Kidney (tissue), 13 donors: ENCODE measurements at regions not wholly inside any gene's neighbourhood (a gene's known extent, or its start where the extent isn't known, plus 50 kb on each side); places are given as distances from the start of the nearest gene placed in this dataset.
A peak's percentile ranks its signal among the peaks of the same experiment; 100 is the strongest.

ENCODE experiments used
- DNase-seq, 5 donors: peaks; one replicate each; pipeline ENCODE4 v3.0.0-alpha.2; 2013 to 2020
- FAIRE-seq: peaks from 2 replicates; lab custom pipeline; 2012; peaks lifted over from hg19 to GRCh38; lab: Jason Lieb, UNC
- H3K27ac ChIP-seq, 2 donors: one replicate each; pipeline ENCODE4 v1.7.0; 2013; ENCODE audit warnings: low read depth in 2 of 2, low read length in 2 of 2, inconsistent platforms in 1 of 2
- H3K27me3 ChIP-seq: one replicate; pipeline ENCODE4 v1.7.1; 2013; ENCODE audit warnings: low read length, inconsistent platforms; ENCODE audit not compliant: control insufficient read depth, insufficient read depth
- H3K36me3 ChIP-seq, 3 donors: one replicate each; pipeline versions ENCODE4 v1.7.0 to v1.7.1; 2013; ENCODE audit warnings: low read length in 3 of 3, control low read depth in 1 of 3, inconsistent platforms in 1 of 3; ENCODE audit not compliant: insufficient read depth in 3 of 3, control insufficient read depth in 2 of 3
- H3K4me1 ChIP-seq, 3 donors: one replicate each; pipeline versions ENCODE4 v1.7.0 to v1.7.1; 2013; ENCODE audit warnings: low read length in 3 of 3, inconsistent platforms in 1 of 3, low read depth in 1 of 3; ENCODE audit not compliant: control insufficient read depth in 2 of 3, insufficient read depth in 2 of 3
- H3K4me3 ChIP-seq, 3 donors: one replicate each; pipeline versions ENCODE4 v1.7.0 to v1.8.1; 2013; ENCODE audit warnings: low read length in 3 of 3, control low read depth in 1 of 3, inconsistent platforms in 1 of 3
- H3K9ac ChIP-seq, 3 donors: one replicate each; pipeline versions ENCODE4 v1.7.0 to v1.7.1; 2013; ENCODE audit warnings: low read length in 3 of 3, control low read depth in 1 of 3, inconsistent platforms in 1 of 3
- H3K9me3 ChIP-seq, 3 donors: one replicate each; pipeline versions ENCODE4 v1.7.0 to v1.7.1; 2013; ENCODE audit warnings: low read length in 3 of 3, control low read depth in 1 of 3, inconsistent platforms in 1 of 3; ENCODE audit not compliant: control insufficient read depth in 2 of 3, insufficient read depth in 1 of 3
- intact Hi-C: fragments of 100-400 bp; cut with DNase I; formaldehyde crosslinking; loops from one replicate; pipeline ENCODE4 v1.11.1; 2022
- TF ChIP-seq, protein P1 (sequence below): IDR thresholded peaks from 3 replicates; pipeline ENCODE4 v1.5.1; 2012; ENCODE audit warnings: mild to moderate bottlenecking, moderate library complexity, borderline replicate concordance; ENCODE audit not compliant: insufficient read depth; ENCODE audit errors: extremely low read depth
- donor health status: control.
- donor health status: control.
- donor health status: control.
- donor health status: control.
- donor health status: control.
- donor health status: DM: yes; HTN: yes; CAD: no.
- donor health status: Normal renal cell carcinoma (clear cell type).

DNA sequence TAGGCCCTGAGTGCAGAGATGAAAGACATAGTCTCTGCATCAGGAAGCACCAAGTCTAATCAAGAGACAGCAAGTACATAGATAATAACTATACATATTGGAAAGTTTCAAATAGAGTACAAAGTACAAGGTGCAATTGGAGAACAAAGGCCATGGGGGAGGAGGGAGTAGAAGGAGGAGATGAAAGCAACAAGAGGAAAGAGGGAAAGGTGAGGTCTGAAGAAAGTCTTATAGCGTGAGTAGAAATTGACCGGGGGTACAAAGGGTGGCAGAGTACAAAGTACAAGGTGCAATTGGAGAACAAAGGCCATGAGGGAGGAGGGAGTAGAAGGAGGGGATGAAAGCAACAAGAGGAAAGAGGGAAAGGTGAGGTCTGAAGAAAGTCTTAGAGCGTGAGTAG lies 244.2 kb upstream of the JUN start:
- TF ChIP-seq, protein P1, sequence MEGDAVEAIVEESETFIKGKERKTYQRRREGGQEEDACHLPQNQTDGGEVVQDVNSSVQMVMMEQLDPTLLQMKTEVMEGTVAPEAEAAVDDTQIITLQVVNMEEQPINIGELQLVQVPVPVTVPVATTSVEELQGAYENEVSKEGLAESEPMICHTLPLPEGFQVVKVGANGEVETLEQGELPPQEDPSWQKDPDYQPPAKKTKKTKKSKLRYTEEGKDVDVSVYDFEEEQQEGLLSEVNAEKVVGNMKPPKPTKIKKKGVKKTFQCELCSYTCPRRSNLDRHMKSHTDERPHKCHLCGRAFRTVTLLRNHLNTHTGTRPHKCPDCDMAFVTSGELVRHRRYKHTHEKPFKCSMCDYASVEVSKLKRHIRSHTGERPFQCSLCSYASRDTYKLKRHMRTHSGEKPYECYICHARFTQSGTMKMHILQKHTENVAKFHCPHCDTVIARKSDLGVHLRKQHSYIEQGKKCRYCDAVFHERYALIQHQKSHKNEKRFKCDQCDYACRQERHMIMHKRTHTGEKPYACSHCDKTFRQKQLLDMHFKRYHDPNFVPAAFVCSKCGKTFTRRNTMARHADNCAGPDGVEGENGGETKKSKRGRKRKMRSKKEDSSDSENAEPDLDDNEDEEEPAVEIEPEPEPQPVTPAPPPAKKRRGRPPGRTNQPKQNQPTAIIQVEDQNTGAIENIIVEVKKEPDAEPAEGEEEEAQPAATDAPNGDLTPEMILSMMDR = no peak
- no peaks in the 10 kb centered on the region for H3K4me1 ChIP-seq

DNA sequence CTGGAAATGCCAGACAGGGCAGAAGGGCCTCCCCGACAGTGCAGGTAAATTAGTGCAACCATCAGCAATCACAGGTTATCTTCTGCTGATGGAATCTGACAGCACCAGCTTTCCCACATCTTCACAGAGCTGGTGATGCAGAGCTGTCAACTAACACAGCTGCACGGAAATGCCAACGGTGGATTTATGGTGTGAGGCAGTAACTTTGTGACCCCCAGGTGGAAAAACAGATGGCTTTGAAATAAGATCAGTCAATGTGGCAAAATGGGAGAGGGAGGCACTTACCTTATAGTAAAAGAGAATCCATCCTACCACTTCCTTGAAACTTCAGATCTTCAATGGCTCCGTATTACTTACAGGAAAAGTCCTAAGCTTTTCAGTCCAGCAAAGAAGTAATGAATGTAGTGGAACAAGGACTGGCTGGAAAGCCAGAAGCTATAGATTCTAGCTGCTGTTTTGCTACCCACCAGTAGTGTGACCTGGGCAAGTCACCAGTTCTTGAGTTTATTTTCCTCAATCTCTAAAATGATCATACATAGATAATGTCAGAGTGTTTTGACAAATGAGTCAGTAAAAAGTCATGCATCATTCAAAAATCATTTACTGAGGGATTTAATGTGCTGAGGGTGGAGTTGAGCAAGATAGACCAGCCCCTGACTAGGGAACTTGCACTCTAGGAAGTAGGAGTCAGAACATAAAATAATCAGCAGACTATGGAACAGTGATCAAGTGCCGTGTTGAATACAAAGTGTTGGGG lies 245.7 kb upstream of the JUN start:
- Histone ChIP-seq H3K4me3 (no peak overlapping the region), H3K4me1 (no peaks in the 10 kb centered on the region), H3K27me3 (no peaks in the 10 kb centered on the region), H3K36me3 (no peaks in the 10 kb centered on the region), H3K9ac (no peak overlapping the region), H3K9me3 (no peaks in the 10 kb centered on the region), H3K27ac (no peak overlapping the region)
- TF ChIP-seq, protein P1 = no peak
- DNase-seq = peak in 4 of 5 donors; percentile 79 to 94 (median 88)
- intact Hi-C loops = no loop called here
- FAIRE-seq = no peak

More for the DNA sequence above, 244.2 kb upstream of the JUN start:
- FAIRE-seq (no peak), DNase-seq (no peak)
- intact Hi-C loops = no loop called here
- no peaks in the 10 kb centered on the region for H3K36me3 ChIP-seq
- no peaks in the 10 kb centered on the region for H3K9me3 ChIP-seq
- H3K27me3 ChIP-seq = no peaks in the 10 kb centered on the region
- no peak overlapping the region for H3K9ac ChIP-seq
- H3K4me3 ChIP-seq = no peak overlapping the region
- H3K27ac ChIP-seq = no peak overlapping the region

DNA sequence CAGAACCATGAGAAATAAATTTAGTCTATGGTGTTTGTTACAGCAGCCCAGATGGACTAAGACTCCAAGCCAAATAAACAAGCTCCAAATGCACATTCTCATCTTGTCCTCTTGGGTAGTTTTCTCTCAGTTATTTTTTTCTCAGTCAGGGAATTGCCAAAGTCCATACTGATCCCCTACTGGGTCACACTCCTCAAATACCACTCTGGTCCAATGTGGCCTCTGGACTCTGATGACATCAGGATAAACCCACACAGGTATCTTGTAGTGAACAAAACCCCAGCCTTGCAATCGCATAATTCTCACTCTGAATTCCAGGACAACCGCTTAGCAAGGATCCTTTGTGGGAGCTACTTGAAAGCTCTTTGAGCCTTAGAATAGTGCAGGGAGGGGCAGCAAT lies 248.4 kb upstream of the JUN start:
- intact Hi-C loops = no loop called here
- Histone ChIP-seq H3K9me3 (no peaks in the 10 kb centered on the region), H3K36me3 (no peaks in the 10 kb centered on the region), H3K4me3 (no peak overlapping the region), H3K4me1 (no peaks in the 10 kb centered on the region), H3K9ac (no peak overlapping the region), H3K27ac (no peak overlapping the region), H3K27me3 (no peaks in the 10 kb centered on the region)
- no peak for FAIRE-seq
- no peak for DNase-seq
- TF ChIP-seq, protein P1 = no peak
